Stimulated activated naive CD8-positive, alpha-beta T cell treated with anti-CD3 and anti-CD28 coated beads, Interleukin-15, amount 100 ng/mL, for 72 hours (primary cell): ENCODE measurements at regions not wholly inside any gene's neighbourhood (a gene's known extent, or its start where the extent isn't known, plus 50 kb on each side); places are given as distances from the start of the nearest gene placed in this dataset.

Experiments used
- ATAC-seq: fragments of 150-1000 bp; cut with Tn5 transposase; 2 replicates; pipeline ENCODE4 v1.10.0; 2021; ENCODE audit warnings: mild to moderate bottlenecking, moderate library complexity
- DNase-seq, 2 donors: peaks; one replicate each; pipeline ENCODE4 v3.0.0; 2021 to 2022
- H3K27ac Mint-ChIP-seq, 2 donors: one replicate each; pipeline ENCODE4 v1.8.0; 2022; ENCODE audit warnings: mild to moderate bottlenecking in 2 of 2, mixed read lengths in 2 of 2, moderate library complexity in 2 of 2
- H3K27me3 Mint-ChIP-seq: one replicate; pipeline ENCODE4 v1.8.0; 2022; ENCODE audit warnings: mixed read lengths
- H3K4me1 Mint-ChIP-seq: one replicate; pipeline ENCODE4 v1.8.0; 2022; ENCODE audit warnings: mild to moderate bottlenecking, mixed read lengths
- H3K4me3 Mint-ChIP-seq, 2 donors: one replicate each; pipeline ENCODE4 v1.8.0; 2022; ENCODE audit warnings: mild to moderate bottlenecking in 2 of 2, mixed read lengths in 2 of 2, moderate library complexity in 1 of 2
- H3K9me3 Mint-ChIP-seq, 2 donors: one replicate each; pipeline ENCODE4 v1.8.0; 2022; ENCODE audit warnings: mixed read lengths in 2 of 2

- no peak for ATAC-seq
- H3K4me1 Mint-ChIP-seq: peaks cover 12% of the 10 kb centered on the region
- peaks cover 0 to 6% of the 10 kb centered on the region in 2 donors for H3K9me3 Mint-ChIP-seq
- H3K27me3 Mint-ChIP-seq: peaks cover 70% of the 10 kb centered on the region
- no peak overlapping the region for H3K27ac Mint-ChIP-seq
- no peak overlapping the region for H3K4me3 Mint-ChIP-seq
- DNase-seq: no peak
These were observed 64.4 kb upstream of the DNAH5 start for GRCh38 chr5:14008819-14009311.

- no peak overlapping the region for H3K4me3 Mint-ChIP-seq
These were observed 62.5 kb upstream of the DNAH5 start for GRCh38 chr5:14006823-14007520.

GRCh38 chr5:14004598-14005394, 60.3 kb upstream of the DNAH5 start:
- Mint-ChIP-seq H3K4me3 (no peak overlapping the region), H3K27ac (no peak overlapping the region), H3K9me3 (peaks cover 4 to 6% of the 10 kb centered on the region in 2 donors), H3K4me1 (no peaks in the 10 kb centered on the region), H3K27me3 (peaks cover 54% of the 10 kb centered on the region)
- no peak for DNase-seq
- ATAC-seq: no peak

More at GRCh38 chr5:14006823-14007520, 62.5 kb upstream of the DNAH5 start:
- DNase-seq (no peak), ATAC-seq (no peak)
- Mint-ChIP-seq H3K9me3 (peaks cover 0 to 6% of the 10 kb centered on the region in 2 donors), H3K27ac (peak overlapping the region in 1 of 2 donors; percentile 66), H3K27me3 (peaks cover 51% of the 10 kb centered on the region), H3K4me1 (peaks cover 9% of the 10 kb centered on the region)

- no peak for DNase-seq
- no peak overlapping the region for H3K27ac Mint-ChIP-seq
- peaks cover 6% of the 10 kb centered on the region in 2 donors for H3K9me3 Mint-ChIP-seq
- no peaks in the 10 kb centered on the region for H3K4me1 Mint-ChIP-seq
- no peak for ATAC-seq
- H3K27me3 Mint-ChIP-seq: peaks cover 47% of the 10 kb centered on the region
- no peak overlapping the region for H3K4me3 Mint-ChIP-seq
These were observed 59.4 kb upstream of the DNAH5 start for GRCh38 chr5:14003936-14004335.

- DNase-seq: no peak
- no peak for ATAC-seq
- Mint-ChIP-seq H3K27ac (no peak overlapping the region), H3K9me3 (peaks cover 6% of the 10 kb centered on the region in 2 donors), H3K27me3 (peaks cover 44% of the 10 kb centered on the region), H3K4me1 (no peaks in the 10 kb centered on the region), H3K4me3 (no peak overlapping the region)
These were observed 59.0 kb upstream of the DNAH5 start for GRCh38 chr5:14003513-14003912.

GRCh38 chr5:13998254-13998653, 53.8 kb upstream of the DNAH5 start:
- Mint-ChIP-seq H3K9me3 (peaks cover 6 to 16% of the 10 kb centered on the region in 2 donors), H3K27me3 (peaks cover 26% of the 10 kb centered on the region)
- ATAC-seq: no peak

GRCh38 chr5:13997514-13997913, 53.0 kb upstream of the DNAH5 start:
- DNase-seq: no peak
- no peak overlapping the region for H3K4me3 Mint-ChIP-seq
- H3K4me1 Mint-ChIP-seq: no peaks in the 10 kb centered on the region

More at GRCh38 chr5:13998254-13998653, 53.8 kb upstream of the DNAH5 start:
- DNase-seq: no peak
- no peaks in the 10 kb centered on the region for H3K4me1 Mint-ChIP-seq
- H3K27ac Mint-ChIP-seq: no peak overlapping the region
- H3K4me3 Mint-ChIP-seq: no peak overlapping the region

GRCh38 chr5:13994621-13995253, 50.2 kb upstream of the DNAH5 start:
- Mint-ChIP-seq H3K9me3 (peaks cover 6 to 12% of the 10 kb centered on the region in 2 donors), H3K27ac (no peak overlapping the region), H3K4me1 (no peaks in the 10 kb centered on the region), H3K4me3 (no peak overlapping the region), H3K27me3 (peaks cover 27% of the 10 kb centered on the region)
- ATAC-seq: no peak
- no peak for DNase-seq

More at GRCh38 chr5:13997514-13997913, 53.0 kb upstream of the DNAH5 start:
- no peak for ATAC-seq
- H3K27ac Mint-ChIP-seq: no peak overlapping the region
- peaks cover 6 to 16% of the 10 kb centered on the region in 2 donors for H3K9me3 Mint-ChIP-seq
- peaks cover 26% of the 10 kb centered on the region for H3K27me3 Mint-ChIP-seq
